Liver (tissue), 8 donors: ENCODE measurements at regions not wholly inside any gene's neighbourhood (a gene's known extent, or its start where the extent isn't known, plus 50 kb on each side); places are given as distances from the start of the nearest gene placed in this dataset.

ENCODE experiments used
- DNase-seq: peaks from one replicate; pipeline ENCODE4 v3.0.0-alpha.2; 2017; ENCODE audit warnings: low spot score
- H3K27ac ChIP-seq, 2 donors: one replicate each; pipeline ENCODE4 v1.7.0; 2013; ENCODE audit warnings: inconsistent platforms in 2 of 2, low read length in 2 of 2, control low read depth in 1 of 2, low read depth in 1 of 2, mild to moderate bottlenecking in 1 of 2
- H3K27me3 ChIP-seq, 4 donors: one replicate each; pipeline versions ENCODE4 v1.6.1 to v1.7.0; 2013; ENCODE audit warnings: low read length in 3 of 4, inconsistent platforms in 1 of 4, mild to moderate bottlenecking in 1 of 4, moderate library complexity in 1 of 4; ENCODE audit not compliant: control insufficient read depth in 4 of 4, insufficient read depth in 4 of 4
- H3K36me3 ChIP-seq, 4 donors: one replicate each; pipeline versions ENCODE4 v1.6.1 to v1.7.0; 2013; ENCODE audit warnings: low read length in 3 of 4, mild to moderate bottlenecking in 3 of 4, low read depth in 1 of 4, moderate library complexity in 1 of 4; ENCODE audit not compliant: control insufficient read depth in 4 of 4, insufficient read depth in 3 of 4
- H3K4me1 ChIP-seq, 4 donors: one replicate each; pipeline versions ENCODE4 v1.6.1 to v1.7.0; 2013; ENCODE audit warnings: low read length in 3 of 4, mild to moderate bottlenecking in 3 of 4, moderate library complexity in 1 of 4; ENCODE audit not compliant: control insufficient read depth in 4 of 4, insufficient read depth in 4 of 4
- H3K4me3 ChIP-seq, 3 donors: one replicate each; pipeline versions ENCODE4 v1.6.1 to v1.7.0; 2013; ENCODE audit warnings: low read length in 3 of 3, control low read depth in 1 of 3, low read depth in 1 of 3, mild to moderate bottlenecking in 1 of 3
- H3K9ac ChIP-seq, 2 donors: one replicate each; pipeline ENCODE4 v1.7.0; 2013; ENCODE audit warnings: low read length in 2 of 2, mild to moderate bottlenecking in 2 of 2, moderate library complexity in 2 of 2, control low read depth in 1 of 2, low read depth in 1 of 2
- H3K9me3 ChIP-seq, 4 donors: one replicate each; pipeline versions ENCODE4 v1.6.1 to v1.7.0; 2013; ENCODE audit warnings: low read length in 3 of 4; ENCODE audit not compliant: control insufficient read depth in 4 of 4
- ATF3 ChIP-seq: IDR thresholded peaks from 2 replicates; pipeline ENCODE4 v1.6.1; 2016; ENCODE audit warnings: antibody characterized with exemption
- CTCF ChIP-seq: fragments of 150-350 bp; IDR thresholded peaks from 2 replicates; pipeline ENCODE4 v1.5.1; 2017; ENCODE audit warnings: improper control_type of control experiment, low read depth, low read length; ENCODE audit not compliant: missing input control
- FOXA2 ChIP-seq: IDR thresholded peaks from 2 replicates; pipeline ENCODE4 v1.6.1; 2016; ENCODE audit warnings: antibody characterized with exemption
- HNF4A ChIP-seq, 2 donors: conservative IDR thresholded peaks; 2 replicates each; pipeline ENCODE4 v1.6.1; 2016; ENCODE audit warnings: antibody characterized with exemption in 2 of 2, mild to moderate bottlenecking in 2 of 2
- MAX ChIP-seq: IDR thresholded peaks from 2 replicates; pipeline ENCODE4 v1.6.1; 2016; ENCODE audit warnings: antibody characterized with exemption
- NR2F2 ChIP-seq: IDR thresholded peaks from 2 replicates; pipeline ENCODE4 v1.6.1; 2016; ENCODE audit warnings: antibody characterized with exemption
- RAD21 ChIP-seq, 2 donors: IDR thresholded peaks; 2 replicates each; pipeline ENCODE4 v1.6.1; 2016; ENCODE audit warnings: antibody characterized with exemption in 2 of 2, mild to moderate bottlenecking in 2 of 2
- RXRA ChIP-seq, 2 donors: IDR thresholded peaks; 2 replicates each; pipeline ENCODE4 v1.6.1; 2017 to 2018; ENCODE audit warnings: antibody characterized with exemption in 2 of 2, mild to moderate bottlenecking in 1 of 2
- SP1 ChIP-seq: IDR thresholded peaks from 2 replicates; pipeline ENCODE4 v1.6.1; 2018; ENCODE audit warnings: antibody characterized with exemption, mild to moderate bottlenecking
- WGBS: extraction: QIAGEN DNeasy Blood & Tissue Kit; methylation state at CpG from one replicate; pipeline ENCODE4 v1.1.7; 2013; 5-methylcytosine and 5-hydroxymethylcytosine counted together
- donor health status: healthy.
- donor health status: healthy.
- donor health status: healthy.
- donor health status: healthy.
- donor health status: healthy.

GRCh38 chr4:81723927-81724587 lies 252.3 kb upstream of the RASGEF1B start:
- no peaks in the 10 kb centered on the region for H3K36me3 ChIP-seq
- H3K27ac ChIP-seq: peak overlapping the region; percentile 10 to 15
- no peak overlapping the region for H3K9ac ChIP-seq
- no peak overlapping the region for H3K4me3 ChIP-seq
- H3K27me3 ChIP-seq: no peaks in the 10 kb centered on the region
- DNase-seq: no peak
- no peaks in the 10 kb centered on the region for H3K9me3 ChIP-seq
- peak in 1 of 2 donors; percentile 28 for TF ChIP-seq RXRA (IDR thresholded peaks at IDR 0.05)
- TF ChIP-seq ATF3: no peak
- peak in 1 of 2 donors; percentile 35 for TF ChIP-seq HNF4A (conservative IDR thresholded peaks at IDR 0.05)
- no peak for TF ChIP-seq NR2F2
- no peak for TF ChIP-seq MAX
- no peak for TF ChIP-seq FOXA2
- peaks cover 2 to 12% (median 8%) of the 10 kb centered on the region in 4 donors for H3K4me1 ChIP-seq
- 28% methylated on average over 3 of the region's 3 CpGs for WGBS

- 27% methylated on average over 3 of the region's 3 CpGs for WGBS
- H3K9ac ChIP-seq: no peak overlapping the region
- no peaks in the 10 kb centered on the region for H3K36me3 ChIP-seq
- TF ChIP-seq SP1: peak; percentile 10
- TF ChIP-seq RXRA (IDR thresholded peaks at IDR 0.05): no peak
- TF ChIP-seq HNF4A (conservative IDR thresholded peaks at IDR 0.05): peak in 1 of 2 donors; percentile 12
- no peak for DNase-seq
- peak overlapping the region in 1 of 2 donors; percentile 15 for H3K27ac ChIP-seq
- H3K9me3 ChIP-seq: no peaks in the 10 kb centered on the region
- peaks cover 2 to 12% (median 8%) of the 10 kb centered on the region in 4 donors for H3K4me1 ChIP-seq
- no peak overlapping the region for H3K4me3 ChIP-seq
- no peaks in the 10 kb centered on the region for H3K27me3 ChIP-seq
These were observed 251.5 kb upstream of the RASGEF1B start for GRCh38 chr4:81723019-81723884.

GRCh38 chr4:81722290-81722851 lies 250.7 kb upstream of the RASGEF1B start:
- Histone ChIP-seq H3K4me1 (peaks cover 2 to 12% (median 8%) of the 10 kb centered on the region in 4 donors), H3K36me3 (no peaks in the 10 kb centered on the region), H3K4me3 (no peak overlapping the region), H3K9ac (no peak overlapping the region), H3K9me3 (no peaks in the 10 kb centered on the region), H3K27ac (no peak overlapping the region), H3K27me3 (no peaks in the 10 kb centered on the region)
- DNase-seq: no peak
- TF ChIP-seq CTCF (no peak), RAD21 (IDR thresholded peaks at IDR 0.05) (no peak), ATF3 (no peak)
- WGBS: 77% methylated on average over 9 of the region's 9 CpGs
